ENCODE measurements at regions not wholly inside any gene's neighbourhood (a gene's known extent, or its start where the extent isn't known, plus 50 kb on each side); places are given as distances from the start of the nearest gene placed in this dataset.

GRCh38 chr4:141348125-141348524 is 127.4 kb downstream of the ZNF330 start:
- no peak for TF ChIP-seq EZH2 (IDR thresholded peaks at IDR 0.05)
- TF ChIP-seq POLR2AphosphoS5 (IDR thresholded peaks at IDR 0.05; ENCODE audit: borderline replicate concordance, low read depth, low read length), result no peak
- TF ChIP-seq FOXP2 (optimal IDR thresholded peaks at IDR 0.05; ENCODE audit: control extremely low read depth, extremely low read length, insufficient read depth), result no peak

Data from SK-N-MC (cell line).